Panc1 (cell line): ENCODE measurements at regions not wholly inside any gene's neighbourhood (a gene's known extent, or its start where the extent isn't known, plus 50 kb on each side); places are given as distances from the start of the nearest gene placed in this dataset.

Experiments used
- TF ChIP-seq, protein P1 (sequence below): fragments of 450-650 bp; IDR thresholded peaks from 2 replicates; pipeline ENCODE4 v1.5.1; 2017; ENCODE audit warnings: mild to moderate bottlenecking
- TF ChIP-seq, protein P2 (sequence below), 2 experiments: IDR thresholded peaks; 2 replicates each; pipeline ENCODE4 v1.6.1; 2011 to 2012; ENCODE audit warnings: low read depth in 2 of 2, control low read depth in 1 of 2, low read length in 1 of 2, mild to moderate bottlenecking in 1 of 2, moderate library complexity in 1 of 2; ENCODE audit not compliant: insufficient read depth in 1 of 2

DNA sequence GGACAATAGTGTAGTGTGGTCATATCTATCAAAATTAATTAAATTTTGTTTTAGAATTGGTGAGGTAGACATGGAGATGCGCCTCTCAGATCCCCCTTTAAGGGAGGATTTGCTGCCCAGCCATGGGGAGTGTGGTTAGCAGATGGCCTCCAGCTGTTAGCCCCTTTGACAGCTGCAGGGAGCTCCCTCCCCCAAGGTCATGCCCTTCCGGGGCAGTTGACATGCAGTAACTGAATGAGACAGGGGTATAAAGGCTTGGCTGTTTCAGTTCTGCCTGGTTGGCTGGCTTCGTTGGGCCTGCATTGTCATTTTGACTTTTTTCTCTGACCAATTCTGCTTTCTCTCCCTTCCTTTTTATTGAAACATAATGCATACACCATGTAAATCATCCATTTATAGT lies 291.5 kb upstream of the SRRM4 start:
- TF ChIP-seq, protein P1, sequence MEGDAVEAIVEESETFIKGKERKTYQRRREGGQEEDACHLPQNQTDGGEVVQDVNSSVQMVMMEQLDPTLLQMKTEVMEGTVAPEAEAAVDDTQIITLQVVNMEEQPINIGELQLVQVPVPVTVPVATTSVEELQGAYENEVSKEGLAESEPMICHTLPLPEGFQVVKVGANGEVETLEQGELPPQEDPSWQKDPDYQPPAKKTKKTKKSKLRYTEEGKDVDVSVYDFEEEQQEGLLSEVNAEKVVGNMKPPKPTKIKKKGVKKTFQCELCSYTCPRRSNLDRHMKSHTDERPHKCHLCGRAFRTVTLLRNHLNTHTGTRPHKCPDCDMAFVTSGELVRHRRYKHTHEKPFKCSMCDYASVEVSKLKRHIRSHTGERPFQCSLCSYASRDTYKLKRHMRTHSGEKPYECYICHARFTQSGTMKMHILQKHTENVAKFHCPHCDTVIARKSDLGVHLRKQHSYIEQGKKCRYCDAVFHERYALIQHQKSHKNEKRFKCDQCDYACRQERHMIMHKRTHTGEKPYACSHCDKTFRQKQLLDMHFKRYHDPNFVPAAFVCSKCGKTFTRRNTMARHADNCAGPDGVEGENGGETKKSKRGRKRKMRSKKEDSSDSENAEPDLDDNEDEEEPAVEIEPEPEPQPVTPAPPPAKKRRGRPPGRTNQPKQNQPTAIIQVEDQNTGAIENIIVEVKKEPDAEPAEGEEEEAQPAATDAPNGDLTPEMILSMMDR, result no peak
- TF ChIP-seq, protein P2, sequence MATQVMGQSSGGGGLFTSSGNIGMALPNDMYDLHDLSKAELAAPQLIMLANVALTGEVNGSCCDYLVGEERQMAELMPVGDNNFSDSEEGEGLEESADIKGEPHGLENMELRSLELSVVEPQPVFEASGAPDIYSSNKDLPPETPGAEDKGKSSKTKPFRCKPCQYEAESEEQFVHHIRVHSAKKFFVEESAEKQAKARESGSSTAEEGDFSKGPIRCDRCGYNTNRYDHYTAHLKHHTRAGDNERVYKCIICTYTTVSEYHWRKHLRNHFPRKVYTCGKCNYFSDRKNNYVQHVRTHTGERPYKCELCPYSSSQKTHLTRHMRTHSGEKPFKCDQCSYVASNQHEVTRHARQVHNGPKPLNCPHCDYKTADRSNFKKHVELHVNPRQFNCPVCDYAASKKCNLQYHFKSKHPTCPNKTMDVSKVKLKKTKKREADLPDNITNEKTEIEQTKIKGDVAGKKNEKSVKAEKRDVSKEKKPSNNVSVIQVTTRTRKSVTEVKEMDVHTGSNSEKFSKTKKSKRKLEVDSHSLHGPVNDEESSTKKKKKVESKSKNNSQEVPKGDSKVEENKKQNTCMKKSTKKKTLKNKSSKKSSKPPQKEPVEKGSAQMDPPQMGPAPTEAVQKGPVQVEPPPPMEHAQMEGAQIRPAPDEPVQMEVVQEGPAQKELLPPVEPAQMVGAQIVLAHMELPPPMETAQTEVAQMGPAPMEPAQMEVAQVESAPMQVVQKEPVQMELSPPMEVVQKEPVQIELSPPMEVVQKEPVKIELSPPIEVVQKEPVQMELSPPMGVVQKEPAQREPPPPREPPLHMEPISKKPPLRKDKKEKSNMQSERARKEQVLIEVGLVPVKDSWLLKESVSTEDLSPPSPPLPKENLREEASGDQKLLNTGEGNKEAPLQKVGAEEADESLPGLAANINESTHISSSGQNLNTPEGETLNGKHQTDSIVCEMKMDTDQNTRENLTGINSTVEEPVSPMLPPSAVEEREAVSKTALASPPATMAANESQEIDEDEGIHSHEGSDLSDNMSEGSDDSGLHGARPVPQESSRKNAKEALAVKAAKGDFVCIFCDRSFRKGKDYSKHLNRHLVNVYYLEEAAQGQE (IDR thresholded peaks at IDR 0.05; ENCODE audit: insufficient read depth in 1 of 2, low read depth in 2 of 2, low read length in 1 of 2), result no peak
